HL-60 (cell line): ENCODE measurements at regions not wholly inside any gene's neighbourhood (a gene's known extent, or its start where the extent isn't known, plus 50 kb on each side); places are given as distances from the start of the nearest gene placed in this dataset.

Experiments used
- CTCF ChIP-seq: IDR thresholded peaks from one replicate; pipeline ENCODE4 v1.5.1; 2011; ENCODE audit warnings: low read length, control low read depth, inconsistent platforms; ENCODE audit not compliant: insufficient read depth
- POLR2AphosphoS5 ChIP-seq: IDR thresholded peaks from 2 replicates; pipeline ENCODE4 v1.6.1; 2012; ENCODE audit warnings: low read depth

- TF ChIP-seq CTCF (no peak), POLR2AphosphoS5 (no peak)
Observed at GRCh38 chr13:111963031-111963430, 103.9 kb upstream of the SOX1 start.
